ENCODE measurements at regions not wholly inside any gene's neighbourhood (a gene's known extent, or its start where the extent isn't known, plus 50 kb on each side); places are given as distances from the start of the nearest gene placed in this dataset.

- Histone ChIP-seq H3K27me3 (no peaks in the 10 kb centered on the region), H3K4me3 (no peak overlapping the region), H3K4me1 (no peaks in the 10 kb centered on the region), H3K27ac (no peak overlapping the region), H3K36me3 (no peaks in the 10 kb centered on the region), H3K9me3 (no peaks in the 10 kb centered on the region)
- TF ChIP-seq POLR2AphosphoS5 (IDR thresholded peaks at IDR 0.05; ENCODE audit: insufficient read depth in 1 of 2, low read depth in 1 of 2) (no peak), POLR2A (IDR thresholded peaks at IDR 0.05) (no peak), CTCF (IDR thresholded peaks at IDR 0.05) (no peak)
- no peak for DNase-seq (ENCODE audit: extremely low spot score in 2 of 2)
- intact Hi-C loops (cut with DNase I): no loop called here
Observed at GRCh38 chr6:71733970-71734899, 152.1 kb upstream of the RIMS1 start.

GRCh38 chr6:71737953-71738352 lies 148.4 kb upstream of the RIMS1 start:
- H3K4me1 ChIP-seq: no peaks in the 10 kb centered on the region
- no peaks in the 10 kb centered on the region for H3K27me3 ChIP-seq
- H3K27ac ChIP-seq: no peak overlapping the region
- intact Hi-C loops (cut with DNase I): no loop called here
- H3K36me3 ChIP-seq: no peaks in the 10 kb centered on the region
- H3K9me3 ChIP-seq: no peaks in the 10 kb centered on the region
- no peak overlapping the region for H3K4me3 ChIP-seq
- DNase-seq (ENCODE audit: extremely low spot score in 2 of 2): no peak
- TF ChIP-seq POLR2AphosphoS5 (IDR thresholded peaks at IDR 0.05; ENCODE audit: insufficient read depth in 1 of 2, low read depth in 1 of 2) (no peak), CTCF (IDR thresholded peaks at IDR 0.05) (no peak), POLR2A (IDR thresholded peaks at IDR 0.05) (no peak)

GRCh38 chr6:71745525-71745924 lies 140.8 kb upstream of the RIMS1 start:
- TF ChIP-seq CTCF (IDR thresholded peaks at IDR 0.05) (no peak), POLR2AphosphoS5 (IDR thresholded peaks at IDR 0.05; ENCODE audit: insufficient read depth in 1 of 2, low read depth in 1 of 2) (no peak), POLR2A (IDR thresholded peaks at IDR 0.05) (no peak)
- Histone ChIP-seq H3K9me3 (no peaks in the 10 kb centered on the region), H3K36me3 (no peaks in the 10 kb centered on the region), H3K4me3 (no peak overlapping the region), H3K4me1 (no peaks in the 10 kb centered on the region), H3K27ac (no peak overlapping the region), H3K27me3 (no peaks in the 10 kb centered on the region)
- intact Hi-C loops (cut with DNase I): no loop called here
- DNase-seq (ENCODE audit: extremely low spot score in 2 of 2): no peak

- no peaks in the 10 kb centered on the region for H3K4me1 ChIP-seq
- H3K36me3 ChIP-seq: no peaks in the 10 kb centered on the region
- no peak for DNase-seq (ENCODE audit: extremely low spot score in 2 of 2)
- intact Hi-C loops (cut with DNase I): no loop called here
- H3K27me3 ChIP-seq: no peaks in the 10 kb centered on the region
- H3K4me3 ChIP-seq: no peak overlapping the region
- no peak overlapping the region for H3K27ac ChIP-seq
- H3K9me3 ChIP-seq: no peaks in the 10 kb centered on the region
- TF ChIP-seq POLR2A (IDR thresholded peaks at IDR 0.05) (no peak), POLR2AphosphoS5 (IDR thresholded peaks at IDR 0.05; ENCODE audit: insufficient read depth in 1 of 2, low read depth in 1 of 2) (no peak), CTCF (IDR thresholded peaks at IDR 0.05) (no peak)
Observed at GRCh38 chr6:71766146-71766760, 120.1 kb upstream of the RIMS1 start.

- Histone ChIP-seq H3K4me1 (no peaks in the 10 kb centered on the region), H3K9me3 (no peaks in the 10 kb centered on the region), H3K4me3 (no peak overlapping the region), H3K36me3 (no peaks in the 10 kb centered on the region), H3K27me3 (no peaks in the 10 kb centered on the region), H3K27ac (no peak overlapping the region)
- intact Hi-C loops (cut with DNase I): no loop called here
- no peak for TF ChIP-seq CTCF (IDR thresholded peaks at IDR 0.05)
- no peak for TF ChIP-seq POLR2AphosphoS5 (IDR thresholded peaks at IDR 0.05; ENCODE audit: insufficient read depth in 1 of 2, low read depth in 1 of 2)
- no peak for TF ChIP-seq POLR2A (IDR thresholded peaks at IDR 0.05)
- DNase-seq (ENCODE audit: extremely low spot score in 2 of 2): no peak
Observed at GRCh38 chr6:71766796-71767195, 119.6 kb upstream of the RIMS1 start.
